ENCODE measurements at regions not wholly inside any gene's neighbourhood (a gene's known extent, or its start where the extent isn't known, plus 50 kb on each side); places are given as distances from the start of the nearest gene placed in this dataset.

DNA sequence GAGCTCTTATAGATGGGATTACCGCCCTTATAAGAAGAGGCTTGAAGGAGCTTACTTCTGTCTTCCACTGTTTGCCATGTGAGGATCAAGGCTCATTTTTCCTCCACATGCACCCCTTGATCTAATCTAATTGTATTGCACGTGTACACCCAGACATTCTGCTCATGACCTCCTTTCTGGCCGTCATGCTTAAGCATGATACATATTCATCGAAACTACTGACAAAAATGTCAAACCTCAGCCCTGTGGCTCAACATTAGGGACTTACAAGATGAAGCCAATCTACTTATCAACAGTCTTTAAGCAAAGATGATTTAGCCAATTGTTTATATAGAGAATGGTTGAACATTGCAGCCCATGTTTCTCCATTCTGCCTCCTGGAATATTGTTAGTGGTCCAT lies 127.6 kb downstream of the XCL2 start:
- Histone ChIP-seq H4K5ac (ENCODE audit: insufficient read length, low read depth, low read length) (no peak overlapping the region), H3K9me3 (ENCODE audit: insufficient read depth in 2 of 2, low read depth in 1 of 2, low read length in 1 of 2) (no peaks in the 10 kb centered on the region), H3K18ac (ENCODE audit: extremely low read depth, low read length) (no peak overlapping the region), H3K79me1 (ENCODE audit: low read depth, low read length) (no peaks in the 10 kb centered on the region), H2AFZ (ENCODE audit: low read length) (no peak overlapping the region), H3K4me2 (ENCODE audit: insufficient read depth in 1 of 2, low read depth in 2 of 2, low read length in 2 of 2) (no peak overlapping the region), H3K27ac (ENCODE audit: low read depth, low read length) (no peak overlapping the region), H3K27me3 (replicated peaks in 1 of 4; ENCODE audit: control insufficient read depth in 3 of 4, extremely low read depth in 1 of 4, insufficient read depth in 3 of 4, low read length in 3 of 4) (no peaks in the 10 kb centered on the region), H3K56ac (replicated peaks; ENCODE audit: insufficient read length, low read depth, low read length) (no peak overlapping the region), H2AK5ac (ENCODE audit: low read depth, low read length) (no peak overlapping the region), H3K23ac (ENCODE audit: insufficient read length) (no peak overlapping the region), H2BK20ac (ENCODE audit: low read length) (no peak overlapping the region), H2BK5ac (ENCODE audit: low read depth, low read length) (no peak overlapping the region), H3K4me3 (ENCODE audit: extremely low read depth in 1 of 4, insufficient read depth in 2 of 4, low read depth in 3 of 4, low read length in 4 of 4) (no peak overlapping the region), H3K4me1 (replicated peaks in 1 of 4; ENCODE audit: control insufficient read depth in 3 of 4, insufficient read depth in 4 of 4, low read length in 3 of 4) (no peaks in the 10 kb centered on the region), H3K9ac (replicated peaks in 1 of 4; ENCODE audit: extremely low read depth in 1 of 4, low read depth in 3 of 4, low read length in 3 of 4) (no peak overlapping the region), H2BK120ac (replicated peaks; ENCODE audit: low read depth, low read length) (no peak overlapping the region), H2BK15ac (ENCODE audit: low read length) (no peak overlapping the region), H3K36me3 (ENCODE audit: control insufficient read depth in 2 of 4, insufficient read depth in 4 of 4, low read length in 3 of 4) (no peaks in the 10 kb centered on the region), H3K23me2 (ENCODE audit: low read depth, low read length) (no peaks in the 10 kb centered on the region), H3K79me2 (ENCODE audit: control insufficient read depth in 1 of 2, insufficient read depth in 2 of 2, low read length in 2 of 2) (no peaks in the 10 kb centered on the region), H3K4ac (replicated peaks; ENCODE audit: insufficient read length, low read depth, low read length) (no peak overlapping the region), H2BK12ac (ENCODE audit: low read depth, low read length) (no peak overlapping the region), H4K20me1 (replicated peaks in 1 of 2; ENCODE audit: control insufficient read depth in 1 of 2, insufficient read depth in 2 of 2, low read length in 2 of 2) (no peaks in the 10 kb centered on the region), H3K14ac (ENCODE audit: insufficient read length) (no peak overlapping the region), H4K91ac (replicated peaks; ENCODE audit: insufficient read length, low read length) (no peak overlapping the region), H4K8ac (ENCODE audit: extremely low read depth, insufficient read depth, low read length) (no peak overlapping the region)
- DNase-seq (ENCODE audit: low read depth in 1 of 2, low spot score in 2 of 2) (no peak), FAIRE-seq (no peak)
- ChIA-PET CTCF (ENCODE audit: partially characterized antibody) (interaction anchor here (1.1 kb wide), 1 partner anchor 35 kb away, joined by 3 read pairs; no protein-coding TSS in a partner anchor), POLR2A (ENCODE audit: partially characterized antibody) (no interaction called here)
- no peak for TF ChIP-seq SRF (IDR thresholded peaks at IDR 0.05; ENCODE audit: low read depth, low read length)
- TF ChIP-seq CHD2 (IDR thresholded peaks at IDR 0.05; ENCODE audit: low read length): no peak
- no peak for TF ChIP-seq MAFK (IDR thresholded peaks at IDR 0.05; ENCODE audit: low read depth, low read length)
- TF ChIP-seq, protein P1, sequence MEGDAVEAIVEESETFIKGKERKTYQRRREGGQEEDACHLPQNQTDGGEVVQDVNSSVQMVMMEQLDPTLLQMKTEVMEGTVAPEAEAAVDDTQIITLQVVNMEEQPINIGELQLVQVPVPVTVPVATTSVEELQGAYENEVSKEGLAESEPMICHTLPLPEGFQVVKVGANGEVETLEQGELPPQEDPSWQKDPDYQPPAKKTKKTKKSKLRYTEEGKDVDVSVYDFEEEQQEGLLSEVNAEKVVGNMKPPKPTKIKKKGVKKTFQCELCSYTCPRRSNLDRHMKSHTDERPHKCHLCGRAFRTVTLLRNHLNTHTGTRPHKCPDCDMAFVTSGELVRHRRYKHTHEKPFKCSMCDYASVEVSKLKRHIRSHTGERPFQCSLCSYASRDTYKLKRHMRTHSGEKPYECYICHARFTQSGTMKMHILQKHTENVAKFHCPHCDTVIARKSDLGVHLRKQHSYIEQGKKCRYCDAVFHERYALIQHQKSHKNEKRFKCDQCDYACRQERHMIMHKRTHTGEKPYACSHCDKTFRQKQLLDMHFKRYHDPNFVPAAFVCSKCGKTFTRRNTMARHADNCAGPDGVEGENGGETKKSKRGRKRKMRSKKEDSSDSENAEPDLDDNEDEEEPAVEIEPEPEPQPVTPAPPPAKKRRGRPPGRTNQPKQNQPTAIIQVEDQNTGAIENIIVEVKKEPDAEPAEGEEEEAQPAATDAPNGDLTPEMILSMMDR (IDR thresholded peaks at IDR 0.05; ENCODE audit: control extremely low read depth in 1 of 3, insufficient read depth in 1 of 3, low read depth in 1 of 3, low read length in 3 of 3): no peak
- 84% methylated on average over 4 of the region's 4 CpGs; no CpG with 5 or more reads in 1 of the 2 experiments for WGBS, 2 experiments (ENCODE audit: extremely low coverage in 1 of 2, insufficient coverage in 1 of 2, insufficient read length in 1 of 2, insufficient replicate concordance in 2 of 2, low coverage in 1 of 2, low lambda C conversion rate in 2 of 2, missing lambda C conversion rate in 1 of 2)

All from H1 (cell line).